HepG2 (cell line): ENCODE measurements at regions not wholly inside any gene's neighbourhood (a gene's known extent, or its start where the extent isn't known, plus 50 kb on each side); places are given as distances from the start of the nearest gene placed in this dataset.

Experiments
- ZNF256 ChIP-seq: sonication (generic); formaldehyde crosslinking; conservative IDR thresholded peaks from 2 replicates; pipeline ENCODE4 v1.4.0; 2020; ENCODE audit warnings: missing genetic modification reagents
- TF ChIP-seq, protein P1 (sequence below): sonication (generic); formaldehyde crosslinking; IDR thresholded peaks from 2 replicates; pipeline ENCODE4 v1.4.0; 2020; ENCODE audit warnings: missing genetic modification reagents

DNA sequence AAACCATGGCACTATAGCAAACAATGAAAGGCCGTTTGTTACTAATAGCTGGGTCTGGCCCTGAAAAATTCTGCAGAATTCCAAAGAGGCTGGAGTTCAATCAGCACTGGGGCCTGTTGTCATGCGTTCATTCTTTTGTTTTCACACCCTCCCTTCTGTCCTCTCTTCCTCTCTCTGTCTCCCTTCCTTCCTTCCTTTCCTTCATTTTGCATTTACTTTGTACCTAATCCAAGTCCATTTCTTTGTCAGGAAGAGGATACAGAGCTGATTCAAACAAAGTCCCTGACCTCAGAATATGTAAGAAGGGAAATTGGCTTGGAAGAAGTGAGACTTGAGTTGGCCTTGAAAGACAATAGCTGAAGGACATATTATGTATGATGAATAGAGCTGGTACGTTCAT lies 119.6 kb upstream of the LDB2 start:
- TF ChIP-seq ZNF256 (CRISPR knock-in tag) = no peak
- TF ChIP-seq, protein P1, sequence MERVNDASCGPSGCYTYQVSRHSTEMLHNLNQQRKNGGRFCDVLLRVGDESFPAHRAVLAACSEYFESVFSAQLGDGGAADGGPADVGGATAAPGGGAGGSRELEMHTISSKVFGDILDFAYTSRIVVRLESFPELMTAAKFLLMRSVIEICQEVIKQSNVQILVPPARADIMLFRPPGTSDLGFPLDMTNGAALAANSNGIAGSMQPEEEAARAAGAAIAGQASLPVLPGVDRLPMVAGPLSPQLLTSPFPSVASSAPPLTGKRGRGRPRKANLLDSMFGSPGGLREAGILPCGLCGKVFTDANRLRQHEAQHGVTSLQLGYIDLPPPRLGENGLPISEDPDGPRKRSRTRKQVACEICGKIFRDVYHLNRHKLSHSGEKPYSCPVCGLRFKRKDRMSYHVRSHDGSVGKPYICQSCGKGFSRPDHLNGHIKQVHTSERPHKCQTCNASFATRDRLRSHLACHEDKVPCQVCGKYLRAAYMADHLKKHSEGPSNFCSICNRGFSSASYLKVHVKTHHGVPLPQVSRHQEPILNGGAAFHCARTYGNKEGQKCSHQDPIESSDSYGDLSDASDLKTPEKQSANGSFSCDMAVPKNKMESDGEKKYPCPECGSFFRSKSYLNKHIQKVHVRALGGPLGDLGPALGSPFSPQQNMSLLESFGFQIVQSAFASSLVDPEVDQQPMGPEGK (CRISPR knock-in tag) = no peak
